AG09319 (cell line): ENCODE measurements at regions not wholly inside any gene's neighbourhood (a gene's known extent, or its start where the extent isn't known, plus 50 kb on each side); places are given as distances from the start of the nearest gene placed in this dataset.
"Not testable (repeated sequence)": the region's sequence is repeated elsewhere in the genome, so short reads cannot be mapped to it uniquely, and the experiment has no call there.

Experiments
- DNase-seq: peaks from one replicate; pipeline ENCODE4 v3.0.0-alpha.2; 2010; ENCODE audit warnings: low read depth; ENCODE audit errors: extremely low read depth
- CTCF ChIP-seq: IDR thresholded peaks from 2 replicates; pipeline ENCODE4 v1.5.1; 2011; ENCODE audit warnings: low read depth, mild to moderate bottlenecking, inconsistent platforms, low read length, moderate library complexity

DNA sequence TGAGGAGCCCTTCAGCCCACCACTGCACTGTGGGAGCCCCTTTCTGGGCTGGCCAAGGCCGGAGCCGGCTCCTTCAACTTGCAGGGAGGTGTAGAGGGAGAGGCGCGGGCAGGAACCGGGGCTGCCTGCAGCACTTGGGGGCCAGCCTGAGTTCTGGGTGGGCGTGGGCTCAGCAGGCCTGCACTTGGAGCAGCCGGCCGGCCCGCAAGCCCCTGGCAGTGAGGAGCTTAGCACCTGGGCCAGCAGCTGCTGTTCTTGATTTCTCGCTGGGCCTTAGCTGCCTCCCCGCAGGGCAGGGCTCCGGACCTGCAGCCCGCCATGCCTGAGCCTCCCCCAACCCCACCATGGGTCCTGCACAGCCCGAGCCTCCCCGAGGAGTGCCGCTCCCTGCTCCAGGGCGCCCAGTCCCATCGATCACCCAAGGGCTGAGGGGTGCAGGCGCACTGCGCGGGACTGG, 101.7 kb upstream of the ADGRB3 start:
- DNase-seq = no peak
- no peak for TF ChIP-seq CTCF

DNA sequence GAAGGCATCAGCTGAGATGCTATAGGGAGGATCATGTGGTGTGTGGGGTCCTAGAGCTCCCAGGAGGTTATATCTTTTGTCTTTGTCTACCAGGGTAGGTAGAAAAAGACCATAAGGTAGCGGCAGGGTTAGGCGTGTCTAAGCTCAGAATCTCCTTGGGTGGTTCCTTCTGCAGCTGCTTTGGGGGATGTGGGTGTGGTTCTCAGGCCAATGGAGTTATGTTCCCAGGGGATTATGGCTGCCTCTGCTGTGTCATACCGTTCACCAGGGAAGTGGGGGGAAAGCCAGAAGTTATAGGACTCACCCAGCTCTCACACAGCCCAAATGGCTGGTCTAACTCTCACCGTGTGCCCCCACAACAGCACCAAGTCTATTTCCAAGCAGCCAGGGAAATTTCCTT, 107.4 kb upstream of the ADGRB3 start:
- no peak for TF ChIP-seq CTCF
- DNase-seq = no peak

GRCh38 chr6:68506911-68507310, 128.2 kb upstream of the ADGRB3 start:
- no peak for TF ChIP-seq CTCF
- DNase-seq = no peak

DNA sequence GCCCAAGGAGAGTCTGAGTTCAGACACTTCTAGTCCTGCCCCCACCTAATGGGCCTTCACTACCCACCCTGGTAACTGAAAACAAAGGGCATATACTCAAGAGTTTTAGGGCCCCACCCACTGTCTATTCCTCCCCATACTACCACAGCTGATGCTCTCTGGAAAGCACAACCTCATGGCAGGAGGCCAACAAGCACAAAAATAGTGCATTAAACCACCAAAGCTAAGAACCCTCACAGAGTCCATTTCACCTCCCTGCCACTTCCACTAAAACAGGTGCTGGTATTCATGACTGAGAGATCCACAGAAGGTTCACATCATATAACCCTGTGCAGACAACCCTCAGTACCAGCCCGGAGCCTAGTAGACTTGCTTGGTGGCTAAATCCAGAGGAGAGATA, 132.1 kb upstream of the ADGRB3 start:
- TF ChIP-seq CTCF = no peak
- DNase-seq = no peak

- TF ChIP-seq CTCF = no peak
- DNase-seq = no peak
Observed at GRCh38 chr6:68497927-68498326, 137.2 kb upstream of the ADGRB3 start.

- DNase-seq = not testable (repeated sequence)
Observed at GRCh38 chr6:68494880-68495279, 140.2 kb upstream of the ADGRB3 start.

- no peak for TF ChIP-seq CTCF
Observed at GRCh38 chr6:68476611-68477010, 158.5 kb upstream of the ADGRB3 start.

DNA sequence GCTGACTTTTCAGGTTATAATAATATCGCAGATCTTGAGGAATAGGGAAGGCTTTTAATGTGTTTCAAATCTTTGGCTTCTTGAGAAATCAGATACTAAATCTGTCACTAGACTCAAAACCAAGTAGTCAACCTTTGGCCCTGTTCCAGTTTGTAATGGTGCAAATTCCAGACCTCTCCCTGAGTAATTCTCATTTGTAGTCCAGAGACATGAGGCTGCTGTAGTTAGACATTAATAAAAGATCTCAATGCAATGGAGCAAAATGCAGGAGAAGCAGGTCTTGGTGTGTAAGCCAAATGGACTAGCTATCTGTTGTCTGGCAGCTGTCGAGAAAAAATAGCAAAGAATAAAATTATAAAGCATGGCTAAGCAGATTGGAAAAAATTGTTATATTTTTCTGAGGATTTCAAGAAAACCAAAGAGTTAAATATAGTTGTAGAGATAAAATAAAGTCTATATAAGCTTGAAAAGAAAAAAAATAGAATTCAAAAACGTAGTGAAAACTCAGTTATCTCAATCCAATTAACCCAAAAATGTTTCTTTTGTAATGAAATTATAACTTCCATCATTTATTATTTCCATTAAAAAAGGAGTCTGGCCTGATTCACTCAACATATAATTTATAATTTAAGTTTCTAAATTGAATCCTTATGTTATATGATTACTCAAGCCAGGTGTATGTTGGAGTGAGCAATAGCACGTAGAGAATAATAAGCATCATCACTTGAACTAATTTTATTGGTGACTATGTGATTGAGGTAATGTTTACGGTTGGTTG, 161.5 kb upstream of the ADGRB3 start:
- DNase-seq = no peak
- no peak for TF ChIP-seq CTCF

More at GRCh38 chr6:68476611-68477010, 158.5 kb upstream of the ADGRB3 start:
- no peak for DNase-seq
